Spleen (tissue), 11 donors: ENCODE measurements at regions not wholly inside any gene's neighbourhood (a gene's known extent, or its start where the extent isn't known, plus 50 kb on each side); places are given as distances from the start of the nearest gene placed in this dataset.

Experiments
- DNase-seq: peaks from one replicate; pipeline ENCODE4 v3.0.0-alpha.2; 2020
- H3K27ac ChIP-seq, 8 donors: fragments of 200-600 bp; sonication (generic) in 7 of 8; 1 replicate in 4 of 8; 2 replicates in 4 of 8; pipeline versions ENCODE4 v1.5.0 to v1.8.0; 2016 to 2021; ENCODE audit warnings: inconsistent platforms in 4 of 8, mild to moderate bottlenecking in 4 of 8, moderate library complexity in 1 of 8
- H3K27me3 ChIP-seq, 7 donors: fragments of 200-600 bp; sonication (generic) in 6 of 7; replicated peaks in 1 of 7; 1 replicate in 4 of 7; 2 replicates in 3 of 7; pipeline versions ENCODE4 v1.5.0 to v1.8.0; 2016 to 2021; ENCODE audit warnings: inconsistent platforms in 3 of 7, mild to moderate bottlenecking in 1 of 7
- H3K36me3 ChIP-seq, 6 donors: fragments of 200-600 bp; sonication (generic) in 5 of 6; 1 replicate in 4 of 6; 2 replicates in 2 of 6; pipeline versions ENCODE4 v1.5.0 to v1.8.0; 2016 to 2021; ENCODE audit warnings: inconsistent platforms in 2 of 6
- H3K4me1 ChIP-seq, 6 donors: fragments of 200-600 bp; sonication (generic) in 5 of 6; 1 replicate in 3 of 6; 2 replicates in 3 of 6; pipeline versions ENCODE4 v1.5.0 to v1.8.0; 2016 to 2021; ENCODE audit warnings: inconsistent platforms in 3 of 6
- H3K4me3 ChIP-seq, 8 donors: fragments of 200-600 bp; sonication (generic) in 7 of 8; 1 replicate in 4 of 8; 2 replicates in 4 of 8; pipeline versions ENCODE4 v1.5.0 to v1.8.0; 2016 to 2021; ENCODE audit warnings: inconsistent platforms in 4 of 8, mild to moderate bottlenecking in 4 of 8, moderate library complexity in 2 of 8
- H3K9me3 ChIP-seq, 8 donors: fragments of 200-600 bp; sonication (generic) in 7 of 8; 1 replicate in 4 of 8; 2 replicates in 4 of 8; pipeline versions ENCODE4 v1.5.0 to v1.8.0; 2016 to 2021; ENCODE audit warnings: inconsistent platforms in 4 of 8
- CTCF ChIP-seq, 11 experiments: fragments of 200-600 bp in 7 of 11; fragments of 450-650 bp in 4 of 11; sonication (generic) in 4 of 11; IDR thresholded peaks in 8 of 11; conservative IDR thresholded peaks in 3 of 11; 1 replicate in 7 of 11; 2 replicates in 4 of 11; pipeline versions ENCODE4 v1.4.0 to v1.8.0; 2016 to 2021; ENCODE audit warnings: antibody characterized with exemption in 11 of 11, inconsistent platforms in 4 of 11, mild to moderate bottlenecking in 1 of 11
- POLR2A ChIP-seq, 3 donors: fragments of 450-650 bp; IDR thresholded peaks; one replicate each; pipeline ENCODE4 v1.5.1; 2017; ENCODE audit warnings: antibody characterized with exemption in 3 of 3, mild to moderate bottlenecking in 1 of 3
- POLR2AphosphoS5 ChIP-seq, 3 donors: sonication (generic); formaldehyde crosslinking; IDR thresholded peaks; one replicate each; pipeline ENCODE4 v1.5.1; 2017; ENCODE audit warnings: antibody characterized with exemption in 3 of 3
- WGBS, 5 donors: extraction: QIAGEN DNeasy Blood & Tissue Kit in 3 of 5; methylation state at CpG; one replicate each; pipeline versions ENCODE4 v1.1.5 to v1.1.7; 2013 to 2018; 5-methylcytosine and 5-hydroxymethylcytosine counted together
- intact Hi-C: fragments of 100-400 bp; cut with DNase I; formaldehyde crosslinking; loops from one replicate; pipeline ENCODE4 v1.15.0; 2023; ENCODE audit warnings: low total_unique reads
- donor health status: healthy with polysubstance abuse.
- donor health status: DM: no; HTN: no; CAD: no; lungs with moderate emphysema.
- donor health status: DM: no; HTN: no; CAD: no.
- donor health status: Bipolar disorder and iron deficiency.
- donor health status: healthy.
- donor health status: DM: no; HTN: no; CAD: no.
- donor health status: DM: yes; HTN: yes; CAD: no.

- intact Hi-C loops, result no loop called here
- no peaks in the 10 kb centered on the region for H3K27me3 ChIP-seq
- H3K4me1 ChIP-seq, result peaks cover 0 to 16% (median 0%) of the 10 kb centered on the region in 6 donors
- no peak overlapping the region for H3K4me3 ChIP-seq
- 44 to 76% (median 66%) methylated on average over 1 of the region's 1 CpG for WGBS, 5 donors
- H3K36me3 ChIP-seq, result no peaks in the 10 kb centered on the region
- no peaks in the 10 kb centered on the region for H3K9me3 ChIP-seq
- no peak overlapping the region for H3K27ac ChIP-seq
- TF ChIP-seq POLR2AphosphoS5 (IDR thresholded peaks at IDR 0.05) (no peak), CTCF (IDR thresholded peaks at IDR 0.05 in 8 of 11, conservative IDR thresholded peaks at IDR 0.05 in 3 of 11) (no peak), POLR2A (IDR thresholded peaks at IDR 0.05) (no peak)
- DNase-seq, result peak; percentile 23
These were observed 335.0 kb downstream of the BCL11B start for GRCh38 chr14:98937021-98937420.

- peaks cover 0 to 7% (median 0%) of the 10 kb centered on the region in 6 donors for H3K4me1 ChIP-seq
- intact Hi-C loops, result no loop called here
- no peak overlapping the region for H3K4me3 ChIP-seq
- peak; percentile 52 for DNase-seq
- no peak overlapping the region for H3K27ac ChIP-seq
- WGBS, 5 donors, result 82 to 90% (median 85%) methylated on average over 6 of the region's 6 CpGs
- H3K27me3 ChIP-seq, result no peaks in the 10 kb centered on the region
- H3K36me3 ChIP-seq, result no peaks in the 10 kb centered on the region
- H3K9me3 ChIP-seq, result no peaks in the 10 kb centered on the region
- TF ChIP-seq POLR2A (IDR thresholded peaks at IDR 0.05) (no peak), POLR2AphosphoS5 (IDR thresholded peaks at IDR 0.05) (no peak), CTCF (IDR thresholded peaks at IDR 0.05 in 8 of 11, conservative IDR thresholded peaks at IDR 0.05 in 3 of 11) (no peak)
These were observed 334.1 kb downstream of the BCL11B start for GRCh38 chr14:98937712-98938505.

- intact Hi-C loops, result no loop called here
- no peak overlapping the region for H3K4me3 ChIP-seq
- H3K27ac ChIP-seq, result no peak overlapping the region
- no peaks in the 10 kb centered on the region for H3K9me3 ChIP-seq
- TF ChIP-seq POLR2A (IDR thresholded peaks at IDR 0.05) (no peak), POLR2AphosphoS5 (IDR thresholded peaks at IDR 0.05) (no peak)
- WGBS, 5 donors, result 81 to 88% (median 85%) methylated on average over 5 of the region's 5 CpGs
- DNase-seq, result no peak
- H3K27me3 ChIP-seq, result no peaks in the 10 kb centered on the region
- H3K4me1 ChIP-seq, result no peaks in the 10 kb centered on the region
- H3K36me3 ChIP-seq, result no peaks in the 10 kb centered on the region
These were observed 331.1 kb downstream of the BCL11B start for GRCh38 chr14:98940693-98941437.

GRCh38 chr14:98941481-98941880 is 330.5 kb downstream of the BCL11B start:
- TF ChIP-seq POLR2A (IDR thresholded peaks at IDR 0.05) (no peak), POLR2AphosphoS5 (IDR thresholded peaks at IDR 0.05) (no peak), CTCF (IDR thresholded peaks at IDR 0.05 in 8 of 11, conservative IDR thresholded peaks at IDR 0.05 in 3 of 11) (no peak)
- DNase-seq, result no peak
- no peaks in the 10 kb centered on the region for H3K9me3 ChIP-seq
- no peaks in the 10 kb centered on the region for H3K36me3 ChIP-seq
- H3K4me1 ChIP-seq, result no peaks in the 10 kb centered on the region
- no peak overlapping the region for H3K27ac ChIP-seq
- intact Hi-C loops, result no loop called here
- no peaks in the 10 kb centered on the region for H3K27me3 ChIP-seq
- H3K4me3 ChIP-seq, result no peak overlapping the region
